ENCODE measurements at regions not wholly inside any gene's neighbourhood (a gene's known extent, or its start where the extent isn't known, plus 50 kb on each side); places are given as distances from the start of the nearest gene placed in this dataset.

DNA sequence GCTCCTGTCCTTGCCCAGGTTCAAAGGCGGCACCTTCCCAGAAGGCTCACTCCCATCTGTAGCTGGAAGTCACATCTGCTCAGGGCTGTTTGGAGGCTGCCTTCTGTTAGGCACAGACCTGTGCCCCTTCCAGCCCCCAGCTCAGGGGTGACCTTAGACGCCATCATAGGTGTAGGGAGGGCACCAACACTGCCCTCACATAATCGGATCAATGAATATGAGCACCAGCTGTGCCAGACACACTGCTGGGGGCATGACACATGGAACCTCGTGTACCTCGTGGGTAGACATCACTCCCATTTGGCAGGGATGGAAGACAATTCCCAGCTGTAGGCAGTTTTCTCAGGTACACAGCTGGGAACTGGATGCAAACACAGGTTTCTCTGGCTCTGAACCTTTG lies 220.7 kb upstream of the ASIC2 start:
- H3K4me3 ChIP-seq (replicated peaks in 1 of 3) = no peak overlapping the region
- no peaks in the 10 kb centered on the region for H3K9me3 ChIP-seq
- H3K27me3 ChIP-seq = no peaks in the 10 kb centered on the region
- WGBS, 2 donors = 86 to 95% methylated on average over 4 to 5 of the region's 5 CpGs
- TF ChIP-seq, protein P1, sequence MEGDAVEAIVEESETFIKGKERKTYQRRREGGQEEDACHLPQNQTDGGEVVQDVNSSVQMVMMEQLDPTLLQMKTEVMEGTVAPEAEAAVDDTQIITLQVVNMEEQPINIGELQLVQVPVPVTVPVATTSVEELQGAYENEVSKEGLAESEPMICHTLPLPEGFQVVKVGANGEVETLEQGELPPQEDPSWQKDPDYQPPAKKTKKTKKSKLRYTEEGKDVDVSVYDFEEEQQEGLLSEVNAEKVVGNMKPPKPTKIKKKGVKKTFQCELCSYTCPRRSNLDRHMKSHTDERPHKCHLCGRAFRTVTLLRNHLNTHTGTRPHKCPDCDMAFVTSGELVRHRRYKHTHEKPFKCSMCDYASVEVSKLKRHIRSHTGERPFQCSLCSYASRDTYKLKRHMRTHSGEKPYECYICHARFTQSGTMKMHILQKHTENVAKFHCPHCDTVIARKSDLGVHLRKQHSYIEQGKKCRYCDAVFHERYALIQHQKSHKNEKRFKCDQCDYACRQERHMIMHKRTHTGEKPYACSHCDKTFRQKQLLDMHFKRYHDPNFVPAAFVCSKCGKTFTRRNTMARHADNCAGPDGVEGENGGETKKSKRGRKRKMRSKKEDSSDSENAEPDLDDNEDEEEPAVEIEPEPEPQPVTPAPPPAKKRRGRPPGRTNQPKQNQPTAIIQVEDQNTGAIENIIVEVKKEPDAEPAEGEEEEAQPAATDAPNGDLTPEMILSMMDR (IDR thresholded peaks at IDR 0.05) = no peak
- TF ChIP-seq POLR2A (IDR thresholded peaks at IDR 0.05) = no peak
- no peak overlapping the region for H3K27ac ChIP-seq
- H3K36me3 ChIP-seq = no peaks in the 10 kb centered on the region
- intact Hi-C loops (cut with DNase I) = no loop called here
- DNase-seq = no peak
- no peaks in the 10 kb centered on the region for H3K4me1 ChIP-seq

DNA sequence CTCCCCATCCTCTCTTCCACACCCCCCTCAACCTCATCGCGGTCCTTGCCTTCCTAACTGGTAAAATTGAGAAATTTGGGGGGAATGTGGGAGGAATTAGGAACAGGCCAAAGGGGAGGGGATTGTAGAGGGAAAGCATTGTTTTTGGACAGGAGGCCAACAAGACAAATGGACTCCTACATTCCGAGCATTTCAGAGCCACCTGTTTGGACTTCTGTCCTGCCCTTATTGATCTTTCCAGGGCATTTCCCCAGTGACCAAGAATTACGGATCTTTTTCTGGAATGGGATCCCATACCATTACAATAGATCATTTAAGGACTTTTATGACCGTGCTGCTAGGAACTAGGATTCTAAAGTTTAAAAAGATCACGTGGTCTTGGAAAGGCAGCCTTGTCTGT lies 221.3 kb upstream of the ASIC2 start:
- intact Hi-C loops (cut with DNase I) = no loop called here
- DNase-seq = no peak
- H3K36me3 ChIP-seq = no peaks in the 10 kb centered on the region
- no peak overlapping the region for H3K4me3 ChIP-seq (replicated peaks in 1 of 3)
- H3K9me3 ChIP-seq = no peaks in the 10 kb centered on the region
- no peak overlapping the region for H3K27ac ChIP-seq
- TF ChIP-seq, protein P1 (IDR thresholded peaks at IDR 0.05) = no peak
- no peak for TF ChIP-seq POLR2A (IDR thresholded peaks at IDR 0.05)
- no peaks in the 10 kb centered on the region for H3K27me3 ChIP-seq
- H3K4me1 ChIP-seq = no peaks in the 10 kb centered on the region
- 88 to 92% methylated on average over 6 of the region's 6 CpGs for WGBS, 2 donors

DNA sequence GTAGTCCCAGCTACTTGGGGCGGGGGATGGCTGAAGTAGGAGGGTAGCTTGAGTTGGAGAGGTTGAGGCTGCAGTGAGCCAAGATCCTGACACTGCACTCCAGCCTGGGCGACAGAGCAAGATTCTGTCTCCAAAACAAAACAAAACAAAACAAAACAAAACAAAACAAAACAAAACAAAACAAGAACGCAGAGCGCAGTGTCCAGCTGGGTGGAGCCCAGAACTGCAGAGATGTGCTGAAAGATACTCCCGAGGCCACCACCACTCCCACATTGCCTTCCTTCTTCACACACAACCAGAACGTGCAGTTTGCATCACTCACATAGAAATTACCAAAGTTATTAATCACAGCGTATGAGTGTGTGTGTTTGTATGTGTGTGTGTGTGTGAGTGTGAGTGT lies 222.9 kb upstream of the ASIC2 start:
- Histone ChIP-seq H3K27ac (no peak overlapping the region), H3K4me1 (no peaks in the 10 kb centered on the region), H3K27me3 (no peaks in the 10 kb centered on the region), H3K4me3 (replicated peaks in 1 of 3) (no peak overlapping the region), H3K9me3 (no peaks in the 10 kb centered on the region), H3K36me3 (no peaks in the 10 kb centered on the region)
- 69 to 74% methylated on average over 7 of the region's 7 CpGs for WGBS, 2 donors
- no peak for DNase-seq
- TF ChIP-seq, protein P1 (IDR thresholded peaks at IDR 0.05) = no peak
- TF ChIP-seq POLR2A (IDR thresholded peaks at IDR 0.05) = no peak
- intact Hi-C loops (cut with DNase I) = no loop called here

DNA sequence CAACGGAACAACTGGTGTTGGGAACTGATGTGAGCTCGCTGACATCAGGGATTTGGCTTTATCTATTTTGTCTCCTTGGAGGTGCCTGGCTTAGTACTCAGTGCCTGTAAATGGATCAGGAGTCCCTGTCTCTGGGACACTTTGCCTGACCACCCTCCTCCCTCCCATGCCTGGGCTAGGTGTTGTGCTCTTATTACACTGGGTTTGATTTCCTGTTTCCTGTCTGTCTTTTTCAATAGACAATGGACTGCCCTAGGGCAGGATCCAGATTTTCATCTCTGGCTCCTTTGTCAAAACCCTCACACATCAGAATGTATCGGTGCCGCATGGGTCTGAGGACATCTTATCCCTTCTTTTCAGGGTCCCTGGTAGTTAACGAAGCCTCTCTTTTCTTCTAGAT lies 223.6 kb upstream of the ASIC2 start:
- 75 to 81% methylated on average over 5 of the region's 5 CpGs for WGBS, 2 donors
- no peaks in the 10 kb centered on the region for H3K4me1 ChIP-seq
- H3K27ac ChIP-seq = no peak overlapping the region
- intact Hi-C loops (cut with DNase I) = no loop called here
- H3K36me3 ChIP-seq = no peaks in the 10 kb centered on the region
- no peak for DNase-seq
- no peak overlapping the region for H3K4me3 ChIP-seq (replicated peaks in 1 of 3)
- H3K27me3 ChIP-seq = no peaks in the 10 kb centered on the region
- no peaks in the 10 kb centered on the region for H3K9me3 ChIP-seq
- TF ChIP-seq POLR2A (IDR thresholded peaks at IDR 0.05) = no peak
- TF ChIP-seq, protein P1 (IDR thresholded peaks at IDR 0.05) = no peak

DNA sequence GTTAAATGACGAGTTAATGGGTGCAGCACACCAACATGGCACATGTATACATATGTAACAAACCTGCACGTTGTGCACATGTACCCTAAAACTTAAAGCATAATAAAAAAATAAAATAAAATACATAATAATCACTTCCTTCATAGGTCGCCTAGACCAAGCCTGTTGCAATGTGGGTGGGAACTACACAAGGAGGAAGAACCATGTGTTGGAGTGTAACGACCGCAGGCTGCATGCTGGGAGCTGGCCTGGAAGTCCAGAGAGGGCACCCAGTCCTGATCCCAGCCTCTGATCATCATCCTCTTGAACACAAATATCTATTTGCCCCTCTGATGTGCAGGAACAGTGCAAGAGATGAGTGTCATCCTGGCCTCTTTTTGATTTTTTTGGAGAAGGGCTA lies 224.7 kb upstream of the ASIC2 start:
- intact Hi-C loops (cut with DNase I) = no loop called here

More for the DNA sequence above, 224.7 kb upstream of the ASIC2 start:
- TF ChIP-seq, protein P1 (IDR thresholded peaks at IDR 0.05) = no peak
- no peak for TF ChIP-seq POLR2A (IDR thresholded peaks at IDR 0.05)
- Histone ChIP-seq H3K27me3 (no peaks in the 10 kb centered on the region), H3K4me3 (replicated peaks in 1 of 3) (no peak overlapping the region), H3K36me3 (no peaks in the 10 kb centered on the region), H3K9me3 (no peaks in the 10 kb centered on the region), H3K27ac (no peak overlapping the region), H3K4me1 (no peaks in the 10 kb centered on the region)
- no peak for DNase-seq
- 76 to 83% methylated on average over 5 of the region's 5 CpGs for WGBS, 2 donors
